ENCODE measurements at regions not wholly inside any gene's neighbourhood (a gene's known extent, or its start where the extent isn't known, plus 50 kb on each side); places are given as distances from the start of the nearest gene placed in this dataset.

DNA sequence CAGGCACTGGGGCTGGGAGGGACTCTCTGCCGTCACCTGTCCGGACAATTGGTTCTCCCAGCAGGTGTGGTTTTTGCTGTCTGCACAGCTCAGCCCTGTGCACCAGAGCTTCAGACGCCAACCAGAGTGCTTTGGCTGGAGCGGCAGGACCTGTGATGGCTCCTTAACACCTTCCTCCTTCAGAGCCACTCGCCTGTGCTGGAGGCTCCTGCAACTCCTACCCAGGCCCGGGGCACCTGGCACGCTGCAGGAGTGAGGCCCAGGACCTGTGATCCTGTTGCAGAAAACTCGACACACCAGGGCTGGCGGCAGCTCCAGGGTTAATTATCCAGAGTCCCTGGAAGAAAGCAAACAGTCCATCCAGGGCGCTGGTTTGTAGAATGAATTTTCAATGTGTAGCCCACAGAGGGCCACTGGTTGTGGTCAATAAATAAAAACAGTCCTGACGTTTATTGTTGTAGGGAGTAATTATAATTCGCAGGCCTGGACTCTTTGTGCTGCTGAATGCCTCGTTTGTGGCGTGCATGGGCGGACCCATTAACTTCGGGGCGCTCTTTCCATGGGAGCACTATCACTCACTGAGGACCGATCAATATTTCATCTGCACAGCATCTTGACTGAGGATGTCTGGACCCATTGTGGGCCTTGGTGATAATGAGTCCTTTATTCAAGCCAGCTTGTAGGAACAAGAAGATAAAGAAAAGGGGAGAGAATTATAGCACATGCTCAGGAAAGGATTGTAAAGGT is 339.7 kb upstream of the IRX4 start:
- DNase-seq, result no peak

DNA sequence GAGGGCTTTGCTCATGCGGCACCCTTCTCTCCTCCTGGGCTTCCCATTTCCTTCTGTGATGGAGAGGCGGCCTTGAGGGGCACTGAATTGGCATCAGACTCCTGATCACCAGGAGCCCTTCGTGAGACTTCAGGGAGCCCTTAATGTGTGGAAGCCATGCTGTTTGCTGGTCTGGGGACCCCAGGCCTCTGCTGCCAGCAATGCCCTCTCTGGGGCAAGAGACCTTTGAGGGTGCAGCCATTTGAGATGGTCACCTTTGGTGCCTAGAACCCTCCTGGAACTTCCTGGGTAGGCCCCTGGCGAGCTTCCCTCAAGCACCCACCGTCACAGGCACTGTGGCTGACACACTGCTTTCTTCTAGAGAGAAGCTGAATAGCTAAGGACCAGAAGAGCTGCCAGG is 338.7 kb upstream of the IRX4 start:
- DNase-seq, result no peak

DNA sequence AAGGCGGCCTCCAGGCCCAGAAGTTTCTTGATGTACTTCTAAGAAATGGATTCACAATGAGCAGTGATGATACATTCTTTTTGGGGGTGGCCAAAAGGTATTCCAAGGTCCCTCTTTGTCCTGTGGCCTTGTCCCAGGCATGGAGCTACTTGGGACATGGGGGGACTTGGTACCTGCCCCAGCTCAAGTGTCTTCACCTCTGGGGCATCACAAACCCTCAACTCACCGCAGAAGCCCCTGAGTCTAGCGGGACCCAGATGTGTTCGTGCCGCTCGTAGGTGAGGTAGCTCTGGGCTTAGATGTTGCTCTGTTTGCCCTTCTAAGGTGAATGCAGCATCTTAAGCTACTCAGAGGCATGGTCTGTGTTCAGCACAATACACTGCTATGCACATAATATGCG is 338.0 kb upstream of the IRX4 start:
- DNase-seq, result no peak

DNA sequence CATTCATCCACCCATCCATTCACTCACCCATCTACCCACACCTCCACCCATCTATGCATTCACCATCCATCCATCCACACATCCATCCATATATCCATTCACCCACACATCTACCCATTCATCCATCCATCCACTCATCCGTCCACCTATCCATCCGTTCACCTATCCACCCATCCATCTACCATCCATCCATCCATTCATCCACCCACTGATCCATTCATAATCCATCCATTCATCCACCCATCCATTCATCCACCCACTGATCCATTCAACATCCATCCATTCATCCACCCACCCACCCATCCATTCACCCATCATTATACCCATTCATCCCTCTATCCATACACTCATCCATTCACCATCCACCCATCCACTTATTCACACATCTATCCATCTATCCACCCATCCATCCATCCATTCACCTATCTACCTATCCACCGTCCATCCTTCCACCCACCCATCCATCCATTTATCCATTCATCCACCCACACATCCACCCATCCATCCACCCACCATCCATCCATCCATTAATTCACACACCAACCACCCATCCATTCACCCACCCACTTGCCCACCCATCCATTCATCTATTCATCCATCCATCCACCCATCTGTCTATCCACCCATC is 336.5 kb upstream of the IRX4 start:
- no peak for DNase-seq

DNA sequence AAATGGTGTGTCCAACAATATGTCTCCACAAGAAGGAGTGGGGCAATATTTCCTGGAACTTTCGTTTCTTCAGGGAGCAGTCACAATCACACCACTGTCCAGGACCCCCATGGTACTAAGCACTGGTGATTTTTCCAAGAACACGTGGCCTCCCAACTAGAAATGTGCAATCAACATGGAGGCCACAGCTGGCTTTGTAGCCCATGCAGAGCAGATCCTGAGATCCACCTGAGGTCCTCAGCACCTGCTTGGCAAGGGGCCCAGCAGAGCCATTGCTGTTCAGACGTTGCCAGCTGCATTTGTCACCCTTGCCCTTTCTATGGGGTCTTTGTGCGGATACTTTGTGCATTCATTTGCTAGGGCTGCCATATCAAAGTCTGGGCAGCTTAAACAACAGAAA is 334.5 kb upstream of the IRX4 start:
- DNase-seq, result no peak

DNA sequence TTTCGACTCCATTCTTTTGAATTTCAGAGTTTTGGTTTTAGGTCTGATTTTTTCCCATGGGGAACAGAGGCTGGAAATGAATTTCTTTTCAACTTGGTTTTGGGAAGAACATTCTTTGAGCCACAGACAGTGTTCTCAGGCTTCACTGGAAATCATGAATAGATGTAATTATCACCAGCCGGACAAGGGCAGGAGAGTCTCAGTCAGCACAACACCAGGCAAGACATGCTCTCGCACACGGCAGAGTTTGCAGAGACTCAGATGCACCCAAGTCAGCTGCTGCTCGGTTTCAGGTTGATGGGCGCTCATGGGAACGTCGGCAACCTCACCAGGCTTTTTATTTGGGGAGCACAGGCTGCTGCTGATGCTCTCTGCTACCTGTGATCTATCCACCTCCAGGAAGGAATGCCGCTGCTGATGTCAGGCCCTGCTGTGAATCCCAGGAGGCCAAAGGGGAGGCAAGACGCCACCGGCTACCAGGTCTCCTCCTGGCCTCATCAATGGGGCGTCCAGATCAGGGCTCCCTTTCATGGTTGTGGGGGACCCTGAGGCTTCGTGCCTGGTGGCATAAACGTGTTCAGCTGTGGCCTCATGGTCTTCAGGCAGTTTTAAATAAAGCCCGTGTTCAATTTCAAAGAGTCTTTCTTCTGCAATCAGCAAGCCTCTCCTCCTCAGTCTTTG is 332.3 kb upstream of the IRX4 start:
- no peak for DNase-seq

DNA sequence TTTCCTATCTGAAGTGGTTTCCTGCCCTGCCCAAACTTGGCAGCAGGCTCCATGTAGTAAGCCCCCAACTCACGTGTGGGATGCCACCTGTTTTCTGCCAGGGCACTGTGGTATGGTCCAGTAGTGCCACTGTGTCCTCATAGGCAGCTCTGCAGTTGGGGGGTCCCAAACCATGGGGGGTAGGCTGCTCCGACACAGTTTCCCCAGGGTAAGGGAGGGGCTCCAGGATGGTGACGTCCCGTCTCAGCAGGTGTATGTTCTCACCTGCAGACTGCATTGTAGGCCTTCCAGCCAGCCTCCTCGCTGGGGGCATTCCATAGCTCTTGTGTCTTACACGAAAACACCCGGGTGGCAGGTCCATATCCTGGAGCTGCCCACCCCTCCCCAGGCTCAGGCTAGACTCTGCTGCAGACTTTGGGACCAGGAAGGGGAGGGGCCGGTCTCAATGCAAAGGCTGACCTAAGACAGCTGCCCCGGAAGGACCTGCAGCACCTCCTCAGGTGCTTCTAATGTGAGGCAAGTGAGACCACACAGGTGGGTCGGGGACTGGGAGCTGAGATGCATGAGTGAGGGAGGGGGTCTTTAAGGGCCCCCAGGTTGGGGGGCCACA is 330.5 kb upstream of the IRX4 start:
- DNase-seq, result no peak

DNA sequence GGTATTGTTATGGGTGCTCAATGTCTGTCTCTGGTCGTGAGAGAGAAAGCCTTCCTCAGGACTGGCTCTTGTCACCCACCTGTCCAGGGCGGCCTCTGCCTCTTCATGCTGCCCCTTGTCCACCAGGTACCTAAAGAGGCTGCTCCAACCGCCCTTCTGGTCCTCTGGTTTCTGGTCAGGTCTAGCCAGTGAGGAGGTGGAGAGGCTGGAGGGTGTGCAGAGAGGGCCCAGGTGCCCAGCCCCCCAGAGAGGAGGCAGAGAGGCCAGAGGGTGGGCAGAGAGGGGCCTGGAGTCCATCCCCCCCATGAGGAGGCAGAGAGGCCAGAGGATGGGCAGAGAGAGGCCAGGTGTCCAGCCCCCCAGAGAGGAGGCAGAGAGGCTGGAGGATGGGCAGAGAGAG is 329.8 kb upstream of the IRX4 start:
- no peak for DNase-seq

DNA sequence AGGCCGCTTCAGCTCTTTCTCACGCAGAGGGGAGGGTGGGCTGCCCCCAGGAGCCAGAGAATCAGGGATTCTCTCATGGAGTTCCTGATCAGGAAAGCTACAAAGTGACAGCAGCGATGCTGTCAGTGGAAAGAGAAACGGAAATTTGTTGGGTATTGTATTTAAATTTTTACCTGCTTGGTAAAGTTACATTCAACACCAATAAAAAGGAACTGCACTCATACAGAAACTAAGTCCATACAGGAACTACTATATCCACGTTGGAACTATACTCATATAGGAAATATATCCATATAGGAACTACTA is 325.5 kb upstream of the IRX4 start:
- DNase-seq, result no peak

DNA sequence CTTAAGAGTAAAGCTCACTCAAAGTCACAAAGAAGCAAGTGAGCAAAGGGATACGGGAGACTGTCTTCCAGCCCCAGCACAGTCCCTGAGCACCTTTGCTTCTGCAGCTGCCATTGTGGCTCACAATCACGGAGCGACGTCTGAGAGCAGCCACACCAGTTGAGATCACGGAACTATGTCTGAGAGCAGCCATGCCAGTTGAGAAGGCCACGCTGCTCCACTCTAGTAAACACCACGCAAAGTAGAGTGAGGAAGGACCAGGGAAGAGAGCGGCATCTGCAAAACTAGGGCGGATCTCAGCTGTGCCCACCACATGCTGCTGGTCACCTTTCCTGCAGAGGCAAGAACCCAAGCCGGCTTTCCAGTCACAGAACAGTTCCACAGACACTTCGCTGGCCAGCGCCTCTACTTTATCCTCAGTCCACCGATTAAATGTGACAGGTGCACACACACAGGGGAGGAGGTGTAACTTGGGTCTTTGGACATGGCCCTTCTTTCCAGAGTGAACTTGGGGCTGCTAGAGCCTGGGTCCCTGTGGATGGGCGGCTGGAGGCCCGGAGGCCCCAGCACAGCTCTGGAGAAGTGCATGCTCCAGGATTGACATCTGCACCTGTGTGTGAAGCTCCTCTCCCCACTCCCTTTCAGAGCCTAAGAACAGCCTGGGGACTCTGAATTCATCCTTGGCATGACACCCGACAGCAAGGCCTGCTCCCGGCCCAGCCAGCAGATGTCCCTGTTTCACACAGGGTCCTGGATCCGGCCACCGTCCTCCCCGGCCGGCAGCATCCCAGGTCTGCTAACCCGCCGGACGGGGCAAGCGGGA is 324.9 kb upstream of the IRX4 start:
- peak; percentile 4 for DNase-seq

DNA sequence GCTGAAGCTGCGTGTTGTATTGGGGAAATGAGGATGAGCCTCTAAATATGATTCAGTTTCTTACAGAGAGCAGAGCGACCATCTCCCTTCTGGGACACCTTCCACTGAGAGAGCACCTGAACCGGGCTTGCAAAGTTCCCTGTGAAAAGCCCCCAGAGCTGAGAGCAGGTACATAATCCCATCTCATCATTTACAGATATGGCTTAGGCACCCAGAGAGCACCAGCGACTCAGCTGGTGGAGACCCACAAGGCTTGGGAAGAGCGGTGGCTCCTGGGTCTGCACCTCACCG is 324.3 kb upstream of the IRX4 start:
- DNase-seq, result no peak

DNA sequence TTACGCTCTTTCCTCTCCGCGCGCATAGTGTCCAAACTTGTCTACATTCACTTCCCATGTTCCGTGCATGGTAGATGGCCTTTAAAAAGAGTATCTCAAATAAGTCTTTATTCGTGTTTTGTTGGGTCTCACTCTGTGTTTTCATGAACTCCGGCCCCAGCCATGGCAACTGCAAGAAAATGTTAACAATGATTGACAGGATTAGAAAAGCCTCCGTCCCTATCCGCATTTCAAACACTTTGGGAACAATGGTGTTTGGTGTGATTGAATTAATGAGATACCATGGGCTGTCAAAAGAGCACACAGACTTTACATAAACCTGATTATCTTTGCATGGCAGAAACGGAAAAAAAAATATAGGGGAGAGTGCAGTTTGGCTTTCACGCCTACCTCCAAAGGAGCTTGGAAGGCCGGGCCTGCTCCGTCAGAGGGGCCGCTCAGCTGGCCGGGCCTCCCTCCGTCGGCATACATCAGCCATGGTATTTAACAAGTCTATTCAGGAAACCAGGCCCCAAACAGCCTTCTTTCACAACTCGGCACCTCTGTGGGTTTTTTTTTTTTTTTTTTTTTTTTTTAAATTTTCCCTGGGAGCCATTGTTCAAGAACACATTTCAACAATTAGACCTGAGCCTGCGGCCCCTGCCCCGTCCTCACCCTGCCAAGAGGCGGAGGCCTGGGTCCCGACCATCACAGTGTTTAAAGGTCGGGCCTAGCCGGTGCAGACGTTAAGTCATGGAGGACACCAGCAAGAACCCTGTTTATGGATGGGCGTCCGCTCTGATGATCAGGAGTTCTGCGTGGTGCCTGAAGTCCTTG is 323.8 kb upstream of the IRX4 start:
- no peak for DNase-seq

DNA sequence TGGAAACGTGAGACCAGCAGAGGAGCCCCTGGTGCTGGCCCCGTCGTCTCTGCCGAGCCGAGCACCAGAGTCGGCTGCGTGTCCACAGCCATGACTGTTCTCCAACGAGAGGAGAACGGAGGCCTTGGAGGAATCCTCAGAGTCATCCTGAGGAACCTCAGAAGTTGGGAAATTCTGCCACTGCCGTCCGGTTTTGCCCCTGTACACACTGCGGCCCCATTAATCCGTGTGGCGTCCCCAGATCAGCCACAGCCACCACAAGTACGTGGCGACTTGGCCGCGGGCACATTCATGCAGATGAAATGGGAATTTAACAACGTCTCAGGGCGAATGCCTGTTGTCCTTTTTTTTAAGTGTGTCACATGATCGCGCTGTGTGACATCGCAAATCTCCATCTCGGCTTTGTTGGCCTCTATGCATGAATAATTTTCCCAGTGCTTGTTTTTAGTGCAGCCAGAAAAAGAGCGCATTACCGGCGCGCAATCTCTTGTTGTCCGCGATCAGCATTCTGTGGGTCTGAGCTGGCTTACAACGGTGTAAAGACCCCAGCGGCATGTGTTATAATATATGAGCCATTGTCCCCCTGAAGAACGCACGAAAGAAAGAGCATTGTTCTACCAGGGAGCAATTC is 323.0 kb upstream of the IRX4 start:
- no peak for DNase-seq

DNA sequence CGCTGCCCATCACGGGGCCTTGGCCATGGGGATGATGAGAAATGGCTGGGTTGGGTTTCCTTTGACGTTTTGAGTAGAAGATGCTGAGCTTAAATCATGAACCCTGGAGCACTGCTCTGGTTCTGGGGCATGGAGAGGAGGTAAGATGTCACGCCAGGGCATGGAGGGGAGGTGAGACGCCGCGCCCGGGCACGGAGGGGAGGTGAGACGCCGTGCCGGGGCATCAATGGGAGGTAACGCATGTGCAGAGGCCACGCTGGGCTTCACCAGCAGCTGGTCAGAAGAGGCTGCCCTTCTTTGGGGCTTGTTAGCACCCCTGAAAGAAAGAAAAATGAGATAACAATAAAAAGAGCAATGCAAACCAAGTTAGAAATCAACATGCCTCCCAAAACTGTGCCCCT is 322.5 kb upstream of the IRX4 start:
- no peak for DNase-seq

DNA sequence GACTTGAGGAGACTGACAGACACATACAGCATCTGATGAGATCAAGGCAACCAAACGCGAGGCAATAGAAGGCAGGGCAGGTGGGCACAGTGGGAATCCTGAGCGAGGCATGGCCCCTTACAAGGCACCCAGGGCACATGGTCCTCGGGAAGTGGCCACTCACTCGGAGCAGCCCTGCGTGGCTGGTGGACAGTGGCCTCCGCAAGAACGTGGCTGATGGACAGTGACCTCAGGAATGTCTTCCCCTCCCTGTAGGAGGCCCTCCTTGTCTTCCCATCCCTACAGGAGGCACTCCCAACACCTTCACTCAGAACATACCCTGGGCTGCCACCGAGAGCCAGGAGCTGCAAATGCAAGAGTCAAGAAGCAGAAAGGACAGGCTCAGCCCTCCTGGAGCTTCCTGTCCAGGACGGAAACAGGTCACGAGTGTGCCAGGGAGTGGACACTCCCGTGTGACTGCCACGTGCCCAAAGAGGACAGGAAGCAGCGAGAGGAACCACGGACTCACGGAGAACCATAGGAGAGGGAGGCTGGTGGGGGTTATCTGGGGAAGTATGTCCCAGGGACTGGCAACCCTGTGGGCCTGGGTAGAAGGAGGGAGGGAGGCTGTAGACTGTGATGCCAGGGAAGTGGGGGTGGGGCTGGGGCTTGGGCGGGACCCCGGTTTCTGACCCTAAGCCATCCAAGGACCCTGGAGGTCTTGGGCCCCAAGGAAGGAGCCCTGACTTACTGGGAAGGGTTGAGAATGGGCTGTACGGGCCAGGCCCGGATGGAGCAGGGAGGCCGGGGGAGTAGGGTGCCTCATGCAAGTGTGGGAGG is 321.9 kb upstream of the IRX4 start:
- no peak for DNase-seq

DNA sequence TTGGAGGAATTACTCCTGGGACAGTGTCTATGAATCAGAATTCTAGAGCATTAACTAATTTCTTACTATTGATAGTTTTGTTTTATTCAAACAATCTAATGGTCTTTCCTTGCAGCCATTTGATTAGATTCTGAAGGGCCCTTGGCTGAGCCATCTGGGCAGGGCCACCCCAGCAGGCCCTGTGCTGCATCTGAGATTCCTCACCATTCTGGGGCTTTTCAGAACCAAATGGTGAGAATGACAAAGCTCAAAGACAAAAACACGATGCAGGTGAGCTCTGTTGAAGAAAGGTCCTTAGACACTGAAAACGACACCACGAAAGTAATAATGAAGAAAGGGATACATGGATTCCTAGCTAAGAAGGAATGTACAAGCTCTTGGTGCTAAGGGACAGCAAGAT is 321.0 kb upstream of the IRX4 start:
- no peak for DNase-seq

DNA sequence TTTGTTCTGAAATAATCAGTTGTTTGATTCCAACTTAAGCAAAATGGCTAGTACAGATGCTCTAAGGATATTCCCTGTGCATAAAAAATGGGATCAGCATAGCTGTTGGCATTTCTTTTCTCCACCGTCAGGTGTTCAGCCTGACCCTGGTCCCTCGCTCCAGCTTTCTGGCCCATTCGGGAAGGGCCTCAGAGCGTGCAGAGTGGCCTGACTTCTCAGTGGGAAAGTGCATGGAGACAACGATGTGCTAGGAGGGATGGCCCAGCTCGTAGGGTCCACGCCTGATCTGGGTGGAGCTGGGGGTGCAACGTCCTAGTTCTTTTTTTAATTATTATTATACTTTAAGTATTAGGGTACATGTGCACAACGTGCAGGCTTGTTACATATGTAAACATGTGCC is 319.1 kb upstream of the IRX4 start:
- no peak for DNase-seq

DNA sequence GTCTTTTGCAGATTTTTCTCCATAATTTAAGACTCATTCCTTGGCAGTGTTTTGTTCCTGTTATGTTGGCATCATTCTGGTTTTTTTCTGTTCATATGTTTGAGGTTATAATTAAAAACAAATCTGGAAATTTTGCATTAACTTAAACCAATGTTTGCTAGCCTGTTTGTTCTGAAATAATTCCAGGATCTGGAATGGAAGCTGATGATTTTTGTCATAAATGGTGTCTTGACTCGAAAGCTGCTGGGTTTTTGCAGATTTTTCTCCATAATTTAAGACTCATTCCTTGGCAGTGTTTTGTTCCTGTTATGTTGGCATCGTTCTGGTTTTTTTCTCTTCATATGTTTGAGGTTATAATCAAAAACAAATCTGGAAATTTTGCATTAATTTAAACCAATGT is 318.7 kb upstream of the IRX4 start:
- DNase-seq, result no peak

DNA sequence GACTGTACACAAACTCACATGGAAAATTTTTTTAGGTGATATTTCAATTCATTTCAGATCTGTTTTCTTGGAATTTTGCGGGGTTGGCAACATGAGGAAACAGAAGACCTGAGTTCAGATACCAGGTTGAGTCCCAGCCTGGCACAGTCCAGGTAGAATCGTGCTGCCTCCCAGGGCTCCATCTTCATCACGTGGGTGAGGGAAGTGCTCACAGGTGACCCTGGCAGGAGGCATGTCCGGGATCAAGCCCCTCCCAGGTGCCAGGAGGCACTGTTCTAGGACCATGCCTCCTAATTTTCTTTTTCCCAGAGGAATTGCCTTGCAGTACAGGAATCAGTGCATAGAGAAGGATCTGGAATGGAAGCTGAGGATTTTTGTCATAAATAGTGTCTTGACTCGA is 318.3 kb upstream of the IRX4 start:
- no peak for DNase-seq

DNA sequence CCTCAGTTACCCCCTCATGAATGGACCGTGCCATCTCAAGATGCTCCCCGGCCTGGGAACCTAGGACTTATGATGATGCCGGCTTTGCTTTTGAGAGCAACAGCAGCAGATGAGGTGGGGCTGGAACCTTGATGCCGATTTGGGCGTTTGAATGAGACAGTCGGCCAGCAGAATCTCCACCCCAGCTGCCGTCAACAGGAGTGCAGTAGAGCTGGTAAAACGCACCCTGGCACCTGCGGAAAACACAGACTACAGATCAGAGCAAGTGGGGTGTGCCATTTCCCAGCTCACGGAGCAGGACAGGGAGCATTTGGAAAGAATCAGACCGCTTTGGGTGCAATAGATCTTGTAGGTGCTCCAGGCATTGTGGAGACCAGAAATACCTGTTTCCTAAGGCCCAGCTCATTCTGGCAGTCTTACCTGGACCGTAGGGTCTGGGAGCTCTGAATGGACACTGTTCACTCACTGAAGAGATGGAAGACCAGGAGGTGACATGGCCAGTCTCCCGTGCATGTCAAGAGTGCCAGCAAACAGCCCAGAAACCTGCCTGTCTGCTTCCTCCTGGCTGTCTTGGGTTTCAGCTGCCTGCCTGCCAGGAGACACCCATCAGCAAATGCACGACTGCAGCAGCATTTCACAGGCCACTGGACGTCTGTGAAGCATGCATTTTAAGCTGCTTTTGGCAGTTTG is 317.7 kb upstream of the IRX4 start:
- no peak for DNase-seq

DNA sequence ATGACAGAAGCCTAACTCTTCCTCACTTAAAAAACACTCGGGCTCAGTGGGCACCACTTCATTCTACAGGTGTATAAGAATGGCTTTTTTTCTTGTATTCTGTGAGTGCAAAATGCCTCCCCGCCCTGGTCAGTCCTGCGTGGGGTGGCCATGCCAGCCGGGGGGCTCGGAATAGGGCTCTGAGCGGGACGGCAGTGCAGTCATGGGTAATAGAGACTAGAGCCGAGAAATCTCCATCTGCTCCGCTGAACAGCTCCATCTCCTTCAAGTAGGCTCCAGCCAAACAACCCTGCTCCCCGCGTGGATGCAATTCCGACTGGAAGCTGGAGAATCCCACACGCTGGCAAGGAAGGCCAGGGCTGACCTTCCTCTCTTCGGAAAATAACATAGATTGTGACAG is 317.0 kb upstream of the IRX4 start:
- DNase-seq, result no peak
